Lower lobe of right lung (tissue), 2 donors: ENCODE measurements at regions not wholly inside any gene's neighbourhood (a gene's known extent, or its start where the extent isn't known, plus 50 kb on each side); places are given as distances from the start of the nearest gene placed in this dataset.

Experiments
- ATAC-seq, 2 donors: fragments of 200-7000 bp; cut with Tn5 transposase; one replicate each; pipeline ENCODE4 v1.9.1; 2020 to 2022; ENCODE audit warnings: mild to moderate bottlenecking in 2 of 2, moderate library complexity in 2 of 2
- DNase-seq: peaks from one replicate; pipeline ENCODE4 v3.0.0-alpha.2; 2020
- H3K27ac ChIP-seq: fragments of 200-600 bp; one replicate; pipeline ENCODE4 v1.8.0; 2022
- H3K27me3 ChIP-seq: fragments of 200-600 bp; one replicate; pipeline ENCODE4 v1.8.0; 2022; ENCODE audit warnings: low read depth
- H3K36me3 ChIP-seq: fragments of 200-600 bp; one replicate; pipeline ENCODE4 v1.8.0; 2022; ENCODE audit warnings: mild to moderate bottlenecking
- H3K4me1 ChIP-seq: fragments of 200-600 bp; one replicate; pipeline ENCODE4 v1.8.0; 2022
- H3K4me3 ChIP-seq: fragments of 200-600 bp; one replicate; pipeline ENCODE4 v1.8.0; 2022; ENCODE audit warnings: mild to moderate bottlenecking
- H3K9me3 ChIP-seq: fragments of 200-600 bp; one replicate; pipeline ENCODE4 v1.8.0; 2022
- intact Hi-C: fragments of 100-400 bp; cut with DNase I; formaldehyde crosslinking; loops from one replicate; pipeline ENCODE4 v1.11.0; 2022
- TF ChIP-seq, protein P1 (sequence below): fragments of 200-600 bp; IDR thresholded peaks from one replicate; pipeline ENCODE4 v1.8.0; 2022; ENCODE audit warnings: antibody characterized with exemption, mild to moderate bottlenecking
- donor health status: DM: no; HTN: yes; CAD: no; lungs with severe emphysema.

DNA sequence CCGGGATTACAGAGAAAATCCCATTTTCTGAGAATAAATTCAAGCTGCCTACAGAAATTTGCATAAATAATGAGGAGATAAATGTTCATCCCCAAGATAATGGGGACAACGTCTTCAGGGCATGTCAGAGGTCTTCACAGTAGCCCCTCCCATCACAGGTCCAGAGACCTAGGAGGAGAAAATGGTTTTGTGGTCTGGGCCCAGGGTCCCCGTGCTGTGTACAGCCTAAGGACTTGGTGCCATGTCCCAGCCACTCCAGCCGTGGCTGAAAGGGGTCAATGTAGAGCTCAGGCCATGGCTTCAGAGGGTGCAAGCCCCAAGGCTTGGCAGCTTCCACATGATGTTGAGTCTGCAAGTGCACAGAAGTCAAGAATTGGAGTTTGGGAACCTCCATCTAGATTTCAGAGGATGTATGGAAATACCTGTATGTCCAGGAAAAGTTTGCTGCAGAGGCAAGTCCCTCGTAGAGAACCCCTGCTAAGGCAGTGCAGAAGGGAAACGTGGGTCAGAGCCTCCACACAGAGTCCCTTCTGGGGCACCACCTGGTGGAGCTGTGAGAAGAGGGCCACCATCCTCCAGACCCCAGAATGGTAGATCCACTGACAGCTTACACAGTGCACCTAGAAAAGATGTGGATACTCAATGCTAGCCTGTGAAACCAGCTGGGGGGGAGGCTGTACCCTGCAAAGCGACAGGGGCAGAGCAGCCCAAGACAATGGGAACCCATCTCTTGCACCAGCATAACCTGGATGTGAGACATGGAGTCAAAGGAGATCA is 176.3 kb downstream of the RASSF9 start:
- intact Hi-C loops: no loop called here
- no peak overlapping the region for H3K4me3 ChIP-seq

DNA sequence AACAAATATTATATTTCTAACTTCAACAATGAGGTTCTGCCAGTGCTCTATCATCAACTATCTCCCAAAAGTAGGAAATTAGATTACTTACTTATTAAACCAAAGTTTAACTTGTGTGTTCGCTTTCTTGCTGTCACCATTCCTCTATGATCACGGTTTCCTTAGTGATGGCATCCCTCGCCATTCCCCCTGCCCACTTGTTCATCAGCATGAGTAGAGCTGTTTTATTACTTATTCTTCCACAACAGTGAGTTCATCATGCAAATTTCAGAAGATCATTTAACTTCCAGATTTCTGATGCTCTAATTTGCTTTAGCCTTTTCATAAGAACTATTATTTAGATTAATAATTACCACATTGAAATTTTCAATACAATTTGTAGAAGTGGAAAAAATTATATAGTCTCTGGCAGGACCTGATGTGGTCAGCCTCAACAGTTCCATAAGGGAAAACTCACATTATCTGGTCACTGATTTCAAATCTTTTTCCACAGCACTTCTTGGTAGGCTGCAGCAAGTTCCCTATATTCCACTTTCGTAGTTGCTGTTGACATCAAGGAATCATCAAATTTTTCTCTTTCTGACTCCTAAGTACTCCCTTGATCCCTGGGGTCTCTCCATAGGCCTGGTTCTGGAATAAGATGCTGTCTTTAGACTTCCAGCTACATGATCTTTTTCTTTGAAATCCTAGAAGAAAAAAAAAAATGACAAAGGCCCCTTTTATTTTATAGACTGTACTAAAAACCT is 174.6 kb downstream of the RASSF9 start:
- Histone ChIP-seq H3K27ac (no peak overlapping the region), H3K4me3 (no peak overlapping the region), H3K36me3 (no peaks in the 10 kb centered on the region), H3K27me3 (no peaks in the 10 kb centered on the region), H3K9me3 (no peaks in the 10 kb centered on the region), H3K4me1 (no peaks in the 10 kb centered on the region)
- no peak for DNase-seq
- no peak for ATAC-seq
- TF ChIP-seq, protein P1, sequence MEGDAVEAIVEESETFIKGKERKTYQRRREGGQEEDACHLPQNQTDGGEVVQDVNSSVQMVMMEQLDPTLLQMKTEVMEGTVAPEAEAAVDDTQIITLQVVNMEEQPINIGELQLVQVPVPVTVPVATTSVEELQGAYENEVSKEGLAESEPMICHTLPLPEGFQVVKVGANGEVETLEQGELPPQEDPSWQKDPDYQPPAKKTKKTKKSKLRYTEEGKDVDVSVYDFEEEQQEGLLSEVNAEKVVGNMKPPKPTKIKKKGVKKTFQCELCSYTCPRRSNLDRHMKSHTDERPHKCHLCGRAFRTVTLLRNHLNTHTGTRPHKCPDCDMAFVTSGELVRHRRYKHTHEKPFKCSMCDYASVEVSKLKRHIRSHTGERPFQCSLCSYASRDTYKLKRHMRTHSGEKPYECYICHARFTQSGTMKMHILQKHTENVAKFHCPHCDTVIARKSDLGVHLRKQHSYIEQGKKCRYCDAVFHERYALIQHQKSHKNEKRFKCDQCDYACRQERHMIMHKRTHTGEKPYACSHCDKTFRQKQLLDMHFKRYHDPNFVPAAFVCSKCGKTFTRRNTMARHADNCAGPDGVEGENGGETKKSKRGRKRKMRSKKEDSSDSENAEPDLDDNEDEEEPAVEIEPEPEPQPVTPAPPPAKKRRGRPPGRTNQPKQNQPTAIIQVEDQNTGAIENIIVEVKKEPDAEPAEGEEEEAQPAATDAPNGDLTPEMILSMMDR: no peak
- intact Hi-C loops: no loop called here

More for the DNA sequence above, 176.3 kb downstream of the RASSF9 start:
- ATAC-seq (no peak), DNase-seq (no peak)
- H3K27ac ChIP-seq: no peak overlapping the region
- no peaks in the 10 kb centered on the region for H3K4me1 ChIP-seq
- H3K36me3 ChIP-seq: no peaks in the 10 kb centered on the region
- no peaks in the 10 kb centered on the region for H3K9me3 ChIP-seq
- no peaks in the 10 kb centered on the region for H3K27me3 ChIP-seq
- TF ChIP-seq, protein P1: no peak

DNA sequence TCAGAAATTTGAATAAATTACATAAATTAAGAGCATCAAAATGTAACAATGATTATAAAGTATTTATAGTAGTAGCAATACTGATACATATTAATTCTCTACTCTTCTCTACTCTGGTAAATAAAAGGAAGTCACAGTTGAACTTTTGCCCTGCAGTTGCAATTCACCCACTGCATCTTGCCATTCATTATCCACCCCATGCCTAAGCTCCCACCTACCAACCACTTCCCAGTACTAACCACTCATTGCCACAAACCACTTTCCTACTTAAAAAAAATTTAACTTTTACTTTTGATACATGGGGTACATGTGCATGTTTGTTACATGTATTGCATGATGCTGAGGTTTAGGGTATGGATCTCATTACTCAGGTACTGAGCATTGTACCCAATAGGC is 174.0 kb downstream of the RASSF9 start:
- intact Hi-C loops: no loop called here
- Histone ChIP-seq H3K4me3 (no peak overlapping the region), H3K27me3 (no peaks in the 10 kb centered on the region), H3K36me3 (no peaks in the 10 kb centered on the region), H3K27ac (no peak overlapping the region), H3K9me3 (no peaks in the 10 kb centered on the region), H3K4me1 (no peaks in the 10 kb centered on the region)
- ATAC-seq (no peak), DNase-seq (no peak)
- TF ChIP-seq, protein P1: no peak

DNA sequence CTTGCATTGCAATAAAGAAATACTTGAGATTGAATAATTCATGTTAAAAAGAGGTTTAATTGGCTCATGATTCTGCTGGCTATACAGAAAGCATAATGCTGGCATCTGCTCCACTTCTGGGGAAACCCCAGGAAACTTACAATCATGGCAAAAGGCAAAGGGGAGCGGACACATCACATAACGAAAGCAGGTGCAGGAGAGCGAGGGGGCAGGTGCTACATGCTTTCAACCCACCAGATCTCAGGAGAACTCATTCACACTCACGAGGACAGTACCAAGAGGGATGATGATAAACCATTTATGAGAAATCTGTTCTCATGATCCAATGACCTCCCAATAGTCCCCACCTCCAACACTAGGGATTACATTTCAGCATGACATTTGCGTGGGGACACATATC is 172.6 kb downstream of the RASSF9 start:
- intact Hi-C loops: no loop called here
- TF ChIP-seq, protein P1: no peak

DNA sequence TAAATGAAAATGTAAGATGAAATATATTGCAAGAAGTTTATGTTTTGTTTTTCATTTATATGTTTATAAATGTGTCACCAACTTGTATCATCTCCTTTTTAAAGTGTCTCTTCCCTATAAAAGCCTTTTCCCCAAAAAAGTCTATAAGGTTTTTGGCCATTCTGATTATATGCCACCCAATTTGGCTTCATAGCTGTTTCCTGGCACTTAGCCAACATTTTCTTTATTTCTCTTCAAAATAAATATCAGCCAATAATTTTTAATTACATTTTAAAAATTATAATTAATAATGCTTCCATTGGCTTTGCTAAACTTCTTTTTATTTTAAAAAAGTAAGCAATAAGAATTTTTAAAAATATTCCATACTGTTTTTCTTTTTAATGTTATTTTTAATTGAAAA is 171.8 kb downstream of the RASSF9 start:
- TF ChIP-seq, protein P1: no peak
- no peak for ATAC-seq

More for the DNA sequence above, 172.6 kb downstream of the RASSF9 start:
- Histone ChIP-seq H3K4me1 (no peaks in the 10 kb centered on the region), H3K27me3 (no peaks in the 10 kb centered on the region), H3K4me3 (no peak overlapping the region), H3K9me3 (no peaks in the 10 kb centered on the region), H3K36me3 (no peaks in the 10 kb centered on the region), H3K27ac (no peak overlapping the region)
- ATAC-seq (no peak), DNase-seq (no peak)

More for the DNA sequence above, 171.8 kb downstream of the RASSF9 start:
- Histone ChIP-seq H3K36me3 (no peaks in the 10 kb centered on the region), H3K9me3 (no peaks in the 10 kb centered on the region), H3K4me3 (no peak overlapping the region), H3K4me1 (no peaks in the 10 kb centered on the region), H3K27me3 (no peaks in the 10 kb centered on the region), H3K27ac (no peak overlapping the region)
- no peak for DNase-seq
- intact Hi-C loops: no loop called here
